Astrocyte (in vitro differentiated cells and primary cell): ENCODE measurements at regions not wholly inside any gene's neighbourhood (a gene's known extent, or its start where the extent isn't known, plus 50 kb on each side); places are given as distances from the start of the nearest gene placed in this dataset.

Experiments used
- EZH2 ChIP-seq: IDR thresholded peaks from 2 replicates; pipeline ENCODE4 v1.6.1; 2012; ENCODE audit warnings: mild to moderate bottlenecking, low read length, inconsistent platforms; ENCODE audit not compliant: insufficient read depth
- TF ChIP-seq, protein P1 (sequence below): IDR thresholded peaks from 2 replicates; pipeline ENCODE4 v1.5.1; 2011; ENCODE audit warnings: low read depth, mild to moderate bottlenecking, inconsistent platforms, low read length, moderate library complexity; ENCODE audit not compliant: insufficient read depth

- TF ChIP-seq, protein P1, sequence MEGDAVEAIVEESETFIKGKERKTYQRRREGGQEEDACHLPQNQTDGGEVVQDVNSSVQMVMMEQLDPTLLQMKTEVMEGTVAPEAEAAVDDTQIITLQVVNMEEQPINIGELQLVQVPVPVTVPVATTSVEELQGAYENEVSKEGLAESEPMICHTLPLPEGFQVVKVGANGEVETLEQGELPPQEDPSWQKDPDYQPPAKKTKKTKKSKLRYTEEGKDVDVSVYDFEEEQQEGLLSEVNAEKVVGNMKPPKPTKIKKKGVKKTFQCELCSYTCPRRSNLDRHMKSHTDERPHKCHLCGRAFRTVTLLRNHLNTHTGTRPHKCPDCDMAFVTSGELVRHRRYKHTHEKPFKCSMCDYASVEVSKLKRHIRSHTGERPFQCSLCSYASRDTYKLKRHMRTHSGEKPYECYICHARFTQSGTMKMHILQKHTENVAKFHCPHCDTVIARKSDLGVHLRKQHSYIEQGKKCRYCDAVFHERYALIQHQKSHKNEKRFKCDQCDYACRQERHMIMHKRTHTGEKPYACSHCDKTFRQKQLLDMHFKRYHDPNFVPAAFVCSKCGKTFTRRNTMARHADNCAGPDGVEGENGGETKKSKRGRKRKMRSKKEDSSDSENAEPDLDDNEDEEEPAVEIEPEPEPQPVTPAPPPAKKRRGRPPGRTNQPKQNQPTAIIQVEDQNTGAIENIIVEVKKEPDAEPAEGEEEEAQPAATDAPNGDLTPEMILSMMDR: no peak
- TF ChIP-seq EZH2: no peak
These were observed 1385.3 kb upstream of the SPRY2 start for GRCh38 chr13:81726037-81726726.
